ENCODE measurements at regions not wholly inside any gene's neighbourhood (a gene's known extent, or its start where the extent isn't known, plus 50 kb on each side); places are given as distances from the start of the nearest gene placed in this dataset.

DNA sequence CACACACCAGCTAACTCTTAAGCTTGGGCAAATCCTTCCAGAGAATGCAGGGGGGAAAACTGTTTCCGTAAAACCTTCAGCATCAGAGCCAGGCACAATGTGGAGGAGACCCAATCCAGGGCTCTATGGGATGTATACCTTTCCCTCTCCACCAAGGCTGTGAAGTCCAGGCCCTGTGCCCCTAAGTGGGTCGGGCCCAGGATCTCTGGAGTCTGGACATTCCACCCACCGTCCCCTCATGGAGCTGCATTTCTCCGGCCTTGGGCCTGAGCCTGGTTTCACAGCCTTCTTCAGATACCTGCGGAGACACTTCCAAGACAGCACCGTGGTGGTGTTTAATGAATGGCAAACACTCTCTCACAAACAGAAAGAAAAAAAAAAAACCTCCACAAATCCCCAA lies 186.2 kb downstream of the URI1 start:
- no peak for DNase-seq
- Histone ChIP-seq H3K4me1 (ENCODE audit: insufficient read depth) (no peaks in the 10 kb centered on the region), H3K36me3 (no peaks in the 10 kb centered on the region), H3K27ac (no peak overlapping the region), H3K27me3 (no peaks in the 10 kb centered on the region), H3K4me3 (no peak overlapping the region), H3K9me3 (no peaks in the 10 kb centered on the region)
- TF ChIP-seq EP300 (IDR thresholded peaks at IDR 0.05) (no peak), POLR2A (IDR thresholded peaks at IDR 0.05) (no peak)
- TF ChIP-seq, protein P1, sequence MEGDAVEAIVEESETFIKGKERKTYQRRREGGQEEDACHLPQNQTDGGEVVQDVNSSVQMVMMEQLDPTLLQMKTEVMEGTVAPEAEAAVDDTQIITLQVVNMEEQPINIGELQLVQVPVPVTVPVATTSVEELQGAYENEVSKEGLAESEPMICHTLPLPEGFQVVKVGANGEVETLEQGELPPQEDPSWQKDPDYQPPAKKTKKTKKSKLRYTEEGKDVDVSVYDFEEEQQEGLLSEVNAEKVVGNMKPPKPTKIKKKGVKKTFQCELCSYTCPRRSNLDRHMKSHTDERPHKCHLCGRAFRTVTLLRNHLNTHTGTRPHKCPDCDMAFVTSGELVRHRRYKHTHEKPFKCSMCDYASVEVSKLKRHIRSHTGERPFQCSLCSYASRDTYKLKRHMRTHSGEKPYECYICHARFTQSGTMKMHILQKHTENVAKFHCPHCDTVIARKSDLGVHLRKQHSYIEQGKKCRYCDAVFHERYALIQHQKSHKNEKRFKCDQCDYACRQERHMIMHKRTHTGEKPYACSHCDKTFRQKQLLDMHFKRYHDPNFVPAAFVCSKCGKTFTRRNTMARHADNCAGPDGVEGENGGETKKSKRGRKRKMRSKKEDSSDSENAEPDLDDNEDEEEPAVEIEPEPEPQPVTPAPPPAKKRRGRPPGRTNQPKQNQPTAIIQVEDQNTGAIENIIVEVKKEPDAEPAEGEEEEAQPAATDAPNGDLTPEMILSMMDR (IDR thresholded peaks at IDR 0.05), result no peak
- 68 to 79% (median 71%) methylated on average over 6 of the region's 6 CpGs for WGBS, 3 donors
- intact Hi-C loops (cut with DNase I), result no loop called here

DNA sequence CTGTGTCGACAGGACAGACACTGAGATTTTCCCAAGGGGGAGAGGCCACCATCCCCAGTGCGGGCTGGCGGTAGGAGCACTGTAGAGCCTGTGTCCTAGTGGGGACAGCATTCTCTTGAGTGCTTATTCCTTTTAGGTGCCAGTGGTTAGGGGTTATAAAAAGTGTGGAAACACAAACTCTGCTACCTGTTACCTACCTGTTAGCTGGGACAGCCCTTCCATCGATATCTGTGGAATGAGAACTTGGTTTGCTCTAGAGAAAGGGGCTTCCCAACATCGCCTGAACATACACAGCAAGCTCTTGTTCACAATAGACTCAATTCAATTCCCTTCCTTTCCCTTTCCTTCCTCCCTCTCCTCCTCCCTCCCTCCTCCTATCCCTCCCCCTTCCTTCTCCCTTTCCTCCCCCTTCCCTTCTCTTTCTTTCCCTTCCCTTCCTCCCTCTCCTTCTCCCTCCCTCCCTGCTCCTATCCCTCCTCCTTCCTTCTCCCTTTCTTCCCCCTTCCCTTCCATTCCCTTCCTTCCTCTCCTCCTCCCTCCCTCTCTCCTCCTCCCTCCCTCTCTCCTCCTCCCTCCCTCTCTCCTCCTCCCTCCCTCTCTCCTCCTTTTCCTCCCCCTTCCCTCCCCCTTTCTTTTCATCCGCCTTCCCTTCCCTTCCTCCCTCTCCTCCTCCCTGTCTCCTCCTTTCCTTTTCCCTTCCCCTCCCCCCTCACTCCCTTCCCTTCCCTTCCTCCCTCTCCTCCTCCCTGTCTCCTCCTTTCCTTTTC lies 188.5 kb downstream of the URI1 start:
- no peaks in the 10 kb centered on the region for H3K4me1 ChIP-seq (ENCODE audit: insufficient read depth)
- no peak overlapping the region for H3K4me3 ChIP-seq
- intact Hi-C loops (cut with DNase I), result no loop called here
- H3K9me3 ChIP-seq, result no peaks in the 10 kb centered on the region
- peak in 1 of 5 donors; percentile 1 for DNase-seq
- TF ChIP-seq POLR2A (IDR thresholded peaks at IDR 0.05) (no peak), EP300 (IDR thresholded peaks at IDR 0.05) (no peak)
- TF ChIP-seq, protein P1 (IDR thresholded peaks at IDR 0.05), result no peak
- H3K27me3 ChIP-seq, result no peaks in the 10 kb centered on the region
- H3K36me3 ChIP-seq, result no peaks in the 10 kb centered on the region
- whole genome bisulfite sequencing, 3 donors, result 76 to 84% (median 83%) methylated on average over 6 of the region's 6 CpGs
- H3K27ac ChIP-seq, result no peak overlapping the region

DNA sequence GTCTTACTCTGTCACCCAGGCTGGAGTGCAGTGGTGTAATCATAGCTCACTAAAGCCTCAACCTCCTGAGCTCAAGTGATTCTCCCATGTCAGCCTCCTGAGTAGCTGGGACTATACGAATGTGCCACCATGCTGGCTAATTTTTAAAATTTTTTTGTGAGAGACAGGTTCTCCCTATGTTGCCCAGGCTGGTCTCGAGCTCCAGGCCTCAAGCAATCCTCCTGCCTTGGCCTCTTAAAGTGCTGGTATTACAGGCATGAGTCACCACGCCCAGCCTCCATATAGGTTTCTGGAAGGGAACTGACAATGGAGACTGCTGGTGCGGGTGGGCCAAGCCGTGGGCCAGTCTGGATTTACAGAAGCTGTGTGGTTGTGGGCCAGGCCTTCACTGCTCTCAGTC lies 189.2 kb downstream of the URI1 start:
- peak in 1 of 5 donors; percentile 7 for DNase-seq
- H3K27me3 ChIP-seq, result no peaks in the 10 kb centered on the region
- H3K27ac ChIP-seq, result no peak overlapping the region
- TF ChIP-seq POLR2A (IDR thresholded peaks at IDR 0.05) (no peak), EP300 (IDR thresholded peaks at IDR 0.05) (no peak)
- TF ChIP-seq, protein P1 (IDR thresholded peaks at IDR 0.05), result no peak
- intact Hi-C loops (cut with DNase I), result no loop called here
- no peaks in the 10 kb centered on the region for H3K4me1 ChIP-seq (ENCODE audit: insufficient read depth)
- H3K36me3 ChIP-seq, result no peaks in the 10 kb centered on the region
- no peak overlapping the region for H3K4me3 ChIP-seq
- 81 to 90% (median 83%) methylated on average over 5 of the region's 5 CpGs for WGBS, 3 donors
- no peaks in the 10 kb centered on the region for H3K9me3 ChIP-seq

DNA sequence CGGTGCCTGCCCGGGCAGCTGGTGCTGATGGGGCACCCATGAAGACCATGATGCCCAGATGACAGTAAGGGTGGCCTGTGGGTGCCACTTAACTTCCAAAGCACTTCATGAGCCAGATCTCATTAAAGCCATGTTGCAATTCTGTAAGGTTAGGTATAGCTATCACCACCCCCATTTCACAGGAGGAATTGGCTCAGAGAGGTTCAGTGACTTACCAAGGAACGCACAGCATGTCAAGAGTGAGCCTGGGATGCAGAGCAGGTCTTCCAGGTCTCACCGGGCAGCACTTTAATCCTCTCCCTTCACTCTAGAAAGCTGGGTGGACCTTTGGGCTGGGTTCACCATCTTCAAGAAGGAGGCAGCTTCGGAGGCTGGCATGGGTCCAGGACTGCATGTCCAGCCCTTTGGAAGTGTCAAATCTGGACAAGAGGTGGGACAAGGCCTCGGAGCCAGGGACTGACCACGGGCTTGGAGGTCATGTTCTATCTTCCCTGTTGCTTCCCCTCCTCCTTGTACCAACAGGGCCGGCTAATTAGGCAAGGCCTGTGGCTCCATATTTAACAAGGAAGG lies 189.8 kb downstream of the URI1 start:
- 80 to 90% (median 88%) methylated on average over 8 of the region's 8 CpGs for WGBS, 3 donors
- Histone ChIP-seq H3K27ac (no peak overlapping the region), H3K27me3 (no peaks in the 10 kb centered on the region), H3K36me3 (no peaks in the 10 kb centered on the region), H3K4me1 (ENCODE audit: insufficient read depth) (no peaks in the 10 kb centered on the region), H3K4me3 (no peak overlapping the region), H3K9me3 (no peaks in the 10 kb centered on the region)
- TF ChIP-seq POLR2A (IDR thresholded peaks at IDR 0.05), result no peak
- TF ChIP-seq, protein P1 (IDR thresholded peaks at IDR 0.05), result no peak
- TF ChIP-seq EP300 (IDR thresholded peaks at IDR 0.05), result no peak
- intact Hi-C loops (cut with DNase I), result no loop called here
- peak in 1 of 5 donors; percentile 28 for DNase-seq
